Breast epithelium (tissue), 3 donors: ENCODE measurements at regions not wholly inside any gene's neighbourhood (a gene's known extent, or its start where the extent isn't known, plus 50 kb on each side); places are given as distances from the start of the nearest gene placed in this dataset.

ENCODE experiments used
- POLR2A ChIP-seq: fragments of 450-650 bp; IDR thresholded peaks from one replicate; pipeline ENCODE4 v1.6.1; 2016; ENCODE audit warnings: antibody characterized with exemption, mild to moderate bottlenecking, moderate library complexity
- TF ChIP-seq, protein P1 (sequence below), 3 donors: fragments of 450-650 bp; IDR thresholded peaks; one replicate each; pipeline ENCODE4 v1.5.1; 2016 to 2017; ENCODE audit warnings: antibody characterized with exemption in 3 of 3, mild to moderate bottlenecking in 3 of 3, moderate library complexity in 3 of 3

- TF ChIP-seq, protein P1, sequence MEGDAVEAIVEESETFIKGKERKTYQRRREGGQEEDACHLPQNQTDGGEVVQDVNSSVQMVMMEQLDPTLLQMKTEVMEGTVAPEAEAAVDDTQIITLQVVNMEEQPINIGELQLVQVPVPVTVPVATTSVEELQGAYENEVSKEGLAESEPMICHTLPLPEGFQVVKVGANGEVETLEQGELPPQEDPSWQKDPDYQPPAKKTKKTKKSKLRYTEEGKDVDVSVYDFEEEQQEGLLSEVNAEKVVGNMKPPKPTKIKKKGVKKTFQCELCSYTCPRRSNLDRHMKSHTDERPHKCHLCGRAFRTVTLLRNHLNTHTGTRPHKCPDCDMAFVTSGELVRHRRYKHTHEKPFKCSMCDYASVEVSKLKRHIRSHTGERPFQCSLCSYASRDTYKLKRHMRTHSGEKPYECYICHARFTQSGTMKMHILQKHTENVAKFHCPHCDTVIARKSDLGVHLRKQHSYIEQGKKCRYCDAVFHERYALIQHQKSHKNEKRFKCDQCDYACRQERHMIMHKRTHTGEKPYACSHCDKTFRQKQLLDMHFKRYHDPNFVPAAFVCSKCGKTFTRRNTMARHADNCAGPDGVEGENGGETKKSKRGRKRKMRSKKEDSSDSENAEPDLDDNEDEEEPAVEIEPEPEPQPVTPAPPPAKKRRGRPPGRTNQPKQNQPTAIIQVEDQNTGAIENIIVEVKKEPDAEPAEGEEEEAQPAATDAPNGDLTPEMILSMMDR (IDR thresholded peaks at IDR 0.05), result no peak
- TF ChIP-seq POLR2A, result no peak
Observed at GRCh38 chr2:118604371-118604770, 243.1 kb downstream of the EN1 start.
